Mammary epithelial cell (primary cell): ENCODE measurements at regions not wholly inside any gene's neighbourhood (a gene's known extent, or its start where the extent isn't known, plus 50 kb on each side); places are given as distances from the start of the nearest gene placed in this dataset.

Experiments
- EZH2 ChIP-seq: IDR thresholded peaks from 2 replicates; pipeline ENCODE4 v1.6.1; 2012; ENCODE audit warnings: low read length, inconsistent platforms, borderline replicate concordance
- TF ChIP-seq, protein P1 (sequence below), 2 donors: IDR thresholded peaks in 1 of 2; conservative IDR thresholded peaks in 1 of 2; 2 replicates each; pipeline ENCODE4 v1.5.1; 2011 to 2012; ENCODE audit warnings: inconsistent platforms in 2 of 2, low read length in 2 of 2, mild to moderate bottlenecking in 2 of 2, control low read depth in 1 of 2, low read depth in 1 of 2; ENCODE audit not compliant: insufficient read depth in 1 of 2; ENCODE audit errors: extremely low read depth in 1 of 2

DNA sequence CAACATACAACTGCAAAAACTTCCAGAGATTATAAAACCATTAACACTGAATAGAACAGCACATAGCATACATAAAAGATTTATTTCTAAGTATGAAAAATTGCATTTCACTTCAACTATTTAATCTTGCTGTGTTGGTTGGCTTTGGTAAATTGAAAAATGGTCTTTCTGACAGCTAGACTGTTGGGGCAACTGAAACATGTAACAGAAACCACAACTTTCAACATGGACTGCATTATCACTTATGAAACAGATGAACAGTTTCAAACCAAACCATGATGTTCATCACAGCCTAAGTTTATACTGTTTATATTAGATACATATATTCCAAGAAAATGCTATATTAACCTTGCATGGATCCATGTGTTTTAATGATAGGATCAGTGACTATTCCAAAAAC, 324.1 kb upstream of the PCDH9 start:
- TF ChIP-seq, protein P1, sequence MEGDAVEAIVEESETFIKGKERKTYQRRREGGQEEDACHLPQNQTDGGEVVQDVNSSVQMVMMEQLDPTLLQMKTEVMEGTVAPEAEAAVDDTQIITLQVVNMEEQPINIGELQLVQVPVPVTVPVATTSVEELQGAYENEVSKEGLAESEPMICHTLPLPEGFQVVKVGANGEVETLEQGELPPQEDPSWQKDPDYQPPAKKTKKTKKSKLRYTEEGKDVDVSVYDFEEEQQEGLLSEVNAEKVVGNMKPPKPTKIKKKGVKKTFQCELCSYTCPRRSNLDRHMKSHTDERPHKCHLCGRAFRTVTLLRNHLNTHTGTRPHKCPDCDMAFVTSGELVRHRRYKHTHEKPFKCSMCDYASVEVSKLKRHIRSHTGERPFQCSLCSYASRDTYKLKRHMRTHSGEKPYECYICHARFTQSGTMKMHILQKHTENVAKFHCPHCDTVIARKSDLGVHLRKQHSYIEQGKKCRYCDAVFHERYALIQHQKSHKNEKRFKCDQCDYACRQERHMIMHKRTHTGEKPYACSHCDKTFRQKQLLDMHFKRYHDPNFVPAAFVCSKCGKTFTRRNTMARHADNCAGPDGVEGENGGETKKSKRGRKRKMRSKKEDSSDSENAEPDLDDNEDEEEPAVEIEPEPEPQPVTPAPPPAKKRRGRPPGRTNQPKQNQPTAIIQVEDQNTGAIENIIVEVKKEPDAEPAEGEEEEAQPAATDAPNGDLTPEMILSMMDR (conservative IDR thresholded peaks at IDR 0.05 in 1 of 2, IDR thresholded peaks at IDR 0.05 in 1 of 2; ENCODE audit: extremely low read depth in 1 of 2, insufficient read depth in 1 of 2, low read depth in 1 of 2, low read length in 2 of 2): no peak
- TF ChIP-seq EZH2: no peak
